Astrocyte (in vitro differentiated cells and primary cell): ENCODE measurements at regions not wholly inside any gene's neighbourhood (a gene's known extent, or its start where the extent isn't known, plus 50 kb on each side); places are given as distances from the start of the nearest gene placed in this dataset.

ENCODE experiments used
- DNase-seq: peaks from one replicate; pipeline ENCODE4 v3.0.0-alpha.2; 2010; ENCODE audit warnings: low read depth
- FAIRE-seq: peaks from 2 replicates; lab custom pipeline; 2011; peaks lifted over from hg19 to GRCh38; lab: Jason Lieb, UNC
- H2AFZ ChIP-seq: 2 replicates; pipeline ENCODE4 v1.6.0; 2012; ENCODE audit warnings: low read depth, low read length, inconsistent platforms
- H3K27ac ChIP-seq: 2 replicates; pipeline ENCODE4 v1.5.1; 2011; ENCODE audit warnings: low read depth, low read length, inconsistent platforms
- H3K27me3 ChIP-seq: 2 replicates; pipeline ENCODE4 v1.6.0; 2011; ENCODE audit warnings: low read length, inconsistent platforms; ENCODE audit not compliant: insufficient read depth
- H3K36me3 ChIP-seq: 2 replicates; pipeline ENCODE4 v1.5.1; 2011; ENCODE audit warnings: low read length, inconsistent platforms; ENCODE audit not compliant: insufficient read depth
- H3K4me1 ChIP-seq: 2 replicates; pipeline ENCODE4 v1.5.1; 2011; ENCODE audit warnings: low read length, inconsistent platforms; ENCODE audit not compliant: insufficient read depth
- H3K4me2 ChIP-seq: 2 replicates; pipeline ENCODE4 v1.6.0; 2012; ENCODE audit warnings: low read length, inconsistent platforms
- H3K4me3 ChIP-seq: 2 replicates; pipeline ENCODE4 v1.5.1; 2011; ENCODE audit warnings: low read depth, mild to moderate bottlenecking, low read length, inconsistent platforms; ENCODE audit not compliant: insufficient read depth
- H3K79me2 ChIP-seq: 2 replicates; pipeline ENCODE4 v1.6.0; 2012; ENCODE audit warnings: mild to moderate bottlenecking, low read length, inconsistent platforms; ENCODE audit not compliant: insufficient read depth
- H3K9ac ChIP-seq: 2 replicates; pipeline ENCODE4 v1.6.0; 2012; ENCODE audit warnings: mild to moderate bottlenecking, low read length, inconsistent platforms
- H3K9me3 ChIP-seq: 2 replicates; pipeline ENCODE4 v1.5.1; 2012; ENCODE audit warnings: low read depth, mild to moderate bottlenecking, low read length, inconsistent platforms; ENCODE audit not compliant: insufficient read depth
- H4K20me1 ChIP-seq: 2 replicates; pipeline ENCODE4 v1.6.0; 2012; ENCODE audit warnings: low read length, inconsistent platforms; ENCODE audit not compliant: insufficient read depth
- H3K27ac Mint-ChIP-seq: one replicate; pipeline ENCODE4 v1.8.0; 2021; ENCODE audit warnings: mild to moderate bottlenecking, mixed read lengths; ENCODE audit not compliant: unreplicated experiment
- H3K27me3 Mint-ChIP-seq: one replicate; pipeline ENCODE4 v1.8.0; 2021; ENCODE audit warnings: low read depth, mixed read lengths; ENCODE audit not compliant: unreplicated experiment
- H3K36me3 Mint-ChIP-seq: one replicate; pipeline ENCODE4 v1.8.0; 2021; ENCODE audit warnings: low read depth, mixed read lengths; ENCODE audit not compliant: unreplicated experiment
- H3K4me1 Mint-ChIP-seq: one replicate; pipeline ENCODE4 v1.8.0; 2021; ENCODE audit warnings: low read depth, mixed read lengths; ENCODE audit not compliant: unreplicated experiment
- H3K4me3 Mint-ChIP-seq: one replicate; pipeline ENCODE4 v1.8.0; 2021; ENCODE audit warnings: mild to moderate bottlenecking, moderate library complexity, mixed read lengths; ENCODE audit not compliant: unreplicated experiment
- H3K9me3 Mint-ChIP-seq: one replicate; pipeline ENCODE4 v1.8.0; 2021; ENCODE audit warnings: mild to moderate bottlenecking, mixed read lengths; ENCODE audit not compliant: unreplicated experiment
- CTCF ChIP-seq: IDR thresholded peaks from 2 replicates; pipeline ENCODE4 v1.5.1; 2011; ENCODE audit warnings: low read depth, mild to moderate bottlenecking, inconsistent platforms, low read length, moderate library complexity; ENCODE audit not compliant: insufficient read depth
- EZH2 ChIP-seq: IDR thresholded peaks from 2 replicates; pipeline ENCODE4 v1.6.1; 2012; ENCODE audit warnings: mild to moderate bottlenecking, low read length, inconsistent platforms; ENCODE audit not compliant: insufficient read depth

- H3K36me3 ChIP-seq = no peaks in the 10 kb centered on the region
- no peak overlapping the region for H2AFZ ChIP-seq
- no peak for FAIRE-seq
- no peaks in the 10 kb centered on the region for H3K4me1 ChIP-seq
- H3K79me2 ChIP-seq = no peaks in the 10 kb centered on the region
- peaks cover 7% of the 10 kb centered on the region for H3K9me3 Mint-ChIP-seq
- H3K4me3 ChIP-seq = no peak overlapping the region
- no peaks in the 10 kb centered on the region for H4K20me1 ChIP-seq
- H3K9me3 ChIP-seq = no peaks in the 10 kb centered on the region
- no peak for DNase-seq
- H3K27ac ChIP-seq = no peak overlapping the region
- no peak overlapping the region for H3K9ac ChIP-seq
- H3K27ac Mint-ChIP-seq = no peak overlapping the region
- H3K4me2 ChIP-seq = no peak overlapping the region
- H3K36me3 Mint-ChIP-seq = no peaks in the 10 kb centered on the region
- TF ChIP-seq EZH2 (no peak), CTCF (no peak)
- H3K27me3 ChIP-seq = no peaks in the 10 kb centered on the region
- H3K4me1 Mint-ChIP-seq = no peaks in the 10 kb centered on the region
- no peak overlapping the region for H3K4me3 Mint-ChIP-seq
- H3K27me3 Mint-ChIP-seq = no peaks in the 10 kb centered on the region
These were observed 1371.4 kb downstream of the MAT2B start for GRCh38 chr5:164876793-164877192.

GRCh38 chr5:164881442-164881841 is 1376.0 kb downstream of the MAT2B start:
- Histone ChIP-seq H3K4me1 (no peaks in the 10 kb centered on the region), H3K4me3 (no peak overlapping the region), H3K79me2 (no peaks in the 10 kb centered on the region), H3K27me3 (no peaks in the 10 kb centered on the region), H3K36me3 (no peaks in the 10 kb centered on the region), H4K20me1 (no peaks in the 10 kb centered on the region), H3K4me2 (no peak overlapping the region), H3K9ac (no peak overlapping the region), H3K9me3 (no peaks in the 10 kb centered on the region), H3K27ac (no peak overlapping the region), H2AFZ (no peak overlapping the region)
- H3K4me1 Mint-ChIP-seq = no peaks in the 10 kb centered on the region
- no peak overlapping the region for H3K4me3 Mint-ChIP-seq
- FAIRE-seq (no peak), DNase-seq (no peak)
- no peaks in the 10 kb centered on the region for H3K27me3 Mint-ChIP-seq
- no peaks in the 10 kb centered on the region for H3K36me3 Mint-ChIP-seq
- H3K27ac Mint-ChIP-seq = no peak overlapping the region
- TF ChIP-seq EZH2 = no peak
- TF ChIP-seq CTCF = no peak
- peaks cover 5% of the 10 kb centered on the region for H3K9me3 Mint-ChIP-seq

- no peaks in the 10 kb centered on the region for H3K36me3 ChIP-seq
- no peaks in the 10 kb centered on the region for H3K9me3 ChIP-seq
- no peaks in the 10 kb centered on the region for H3K4me1 ChIP-seq
- Mint-ChIP-seq H3K4me1 (no peaks in the 10 kb centered on the region), H3K27me3 (no peaks in the 10 kb centered on the region), H3K4me3 (no peak overlapping the region), H3K9me3 (no peaks in the 10 kb centered on the region), H3K36me3 (no peaks in the 10 kb centered on the region), H3K27ac (no peak overlapping the region)
- H3K4me2 ChIP-seq = no peak overlapping the region
- H3K27me3 ChIP-seq = no peaks in the 10 kb centered on the region
- no peak for FAIRE-seq
- no peak overlapping the region for H3K4me3 ChIP-seq
- TF ChIP-seq EZH2 = no peak
- TF ChIP-seq CTCF = no peak
- H3K9ac ChIP-seq = no peak overlapping the region
- H3K27ac ChIP-seq = no peak overlapping the region
- no peaks in the 10 kb centered on the region for H3K79me2 ChIP-seq
- no peak for DNase-seq
- H2AFZ ChIP-seq = no peak overlapping the region
- no peaks in the 10 kb centered on the region for H4K20me1 ChIP-seq
These were observed 1379.8 kb downstream of the MAT2B start for GRCh38 chr5:164885179-164885578.
